Fibroblast of skin of scalp (primary cell): ENCODE measurements at regions not wholly inside any gene's neighbourhood (a gene's known extent, or its start where the extent isn't known, plus 50 kb on each side); places are given as distances from the start of the nearest gene placed in this dataset.

Source experiments
- DNase-seq: peaks from one replicate; pipeline ENCODE4 v3.0.0-alpha.2; 2013

GRCh38 chr10:25114036-25114411 lies 60.8 kb upstream of the GPR158 start:
- DNase-seq, result no peak

DNA sequence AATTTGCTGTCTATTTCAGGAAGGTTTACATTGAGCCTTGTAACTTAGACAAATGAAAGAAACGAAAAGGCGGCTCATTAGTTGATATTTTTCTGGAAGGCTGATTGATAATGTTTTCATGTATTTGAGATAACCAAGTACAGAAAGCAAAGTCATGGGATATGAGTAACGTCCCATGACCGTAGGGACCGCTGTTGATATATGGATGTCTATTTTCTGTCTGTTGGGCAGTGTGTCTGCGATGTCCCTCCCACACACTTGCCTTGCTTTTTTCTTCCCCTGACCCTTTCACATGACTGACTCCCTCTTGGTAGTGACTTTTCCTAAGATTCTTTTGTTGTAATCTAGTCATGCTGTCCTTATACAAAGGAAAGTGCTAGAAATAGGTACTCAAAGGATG lies 57.0 kb upstream of the GPR158 start:
- DNase-seq, result no peak

DNA sequence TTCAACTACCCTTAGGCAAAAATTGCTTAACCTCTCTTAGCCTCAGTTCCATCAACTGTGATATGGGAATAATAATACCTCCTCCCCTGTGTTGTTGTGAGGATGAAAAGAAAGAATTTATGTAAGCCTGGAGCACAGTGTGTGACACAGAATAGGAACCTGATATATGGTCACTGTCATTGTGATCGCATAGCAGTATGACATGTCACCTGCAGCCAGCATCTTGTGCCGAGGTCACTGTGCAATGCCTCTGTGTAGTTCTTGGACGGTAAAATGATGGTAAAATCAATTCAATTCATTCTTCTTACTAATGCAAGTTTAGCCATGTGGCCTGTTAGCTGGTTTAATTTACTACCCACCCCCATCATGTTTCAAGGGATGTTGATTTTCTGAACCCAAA lies 54.6 kb upstream of the GPR158 start:
- DNase-seq, result no peak
